ENCODE measurements at regions not wholly inside any gene's neighbourhood (a gene's known extent, or its start where the extent isn't known, plus 50 kb on each side); places are given as distances from the start of the nearest gene placed in this dataset.

DNA sequence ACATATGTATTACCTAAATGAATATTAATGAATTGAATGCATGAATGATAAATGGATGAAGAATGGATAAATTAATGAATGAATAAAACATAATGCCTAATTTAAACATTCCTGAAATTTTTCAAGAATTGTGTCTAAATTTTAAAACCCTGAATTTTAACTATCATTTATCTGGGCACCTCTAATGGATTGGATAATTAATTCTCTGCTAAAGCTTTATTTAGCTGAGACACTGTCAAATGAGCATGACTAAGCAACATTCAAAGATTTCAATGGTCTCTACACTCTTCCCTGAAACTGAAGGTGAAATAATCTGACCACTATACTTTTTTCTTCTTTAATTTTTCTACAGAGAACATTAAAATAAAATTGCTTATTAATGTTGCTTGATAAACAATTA is 1197.7 kb downstream of the C4orf33 start:
- TF ChIP-seq POLR2A (IDR thresholded peaks at IDR 0.05; ENCODE audit: low read depth, low read length), result no peak
- TF ChIP-seq TAF1 (IDR thresholded peaks at IDR 0.05; ENCODE audit: low read depth, low read length), result no peak

Data from GM12891 (cell line).